Nephron progenitor cell (in vitro differentiated cells): ENCODE measurements at regions not wholly inside any gene's neighbourhood (a gene's known extent, or its start where the extent isn't known, plus 50 kb on each side); places are given as distances from the start of the nearest gene placed in this dataset.

Source experiments
- DNase-seq: peaks from one replicate; pipeline ENCODE4 v3.0.0; 2021
- H3K27ac Mint-ChIP-seq: 2 replicates; pipeline ENCODE4 v1.8.0; 2021; ENCODE audit warnings: mild to moderate bottlenecking, moderate library complexity, mixed read lengths
- H3K27me3 Mint-ChIP-seq: 2 replicates; pipeline ENCODE4 v1.8.0; 2021; ENCODE audit warnings: mild to moderate bottlenecking, low read depth, mixed read lengths; ENCODE audit not compliant: poor library complexity
- H3K36me3 Mint-ChIP-seq: 2 replicates; pipeline ENCODE4 v1.8.0; 2021; ENCODE audit warnings: low read depth, mixed read lengths
- H3K4me1 Mint-ChIP-seq: 2 replicates; pipeline ENCODE4 v1.8.0; 2021; ENCODE audit warnings: mixed read lengths
- H3K4me3 Mint-ChIP-seq: 2 replicates; pipeline ENCODE4 v1.8.0; 2021; ENCODE audit warnings: mild to moderate bottlenecking, moderate library complexity, mixed read lengths
- H3K9me3 Mint-ChIP-seq: 2 replicates; pipeline ENCODE4 v1.8.0; 2021; ENCODE audit warnings: mild to moderate bottlenecking, moderate library complexity, mixed read lengths
- CTCF ChIP-seq: fragments of 200-600 bp; sonication (generic); IDR thresholded peaks from 2 replicates; pipeline ENCODE4 v1.5.0; 2021; ENCODE audit warnings: antibody characterized with exemption

GRCh38 chr4:101599620-101600019, 190.9 kb upstream of the BANK1 start:
- Mint-ChIP-seq H3K9me3 (no peaks in the 10 kb centered on the region), H3K36me3 (no peaks in the 10 kb centered on the region), H3K27ac (no peak overlapping the region), H3K27me3 (no peaks in the 10 kb centered on the region), H3K4me1 (no peaks in the 10 kb centered on the region), H3K4me3 (no peak overlapping the region)
- no peak for TF ChIP-seq CTCF
- DNase-seq, result no peak

GRCh38 chr4:101596781-101597552, 193.6 kb upstream of the BANK1 start:
- no peak for TF ChIP-seq CTCF
- H3K27ac Mint-ChIP-seq, result no peak overlapping the region
- no peaks in the 10 kb centered on the region for H3K36me3 Mint-ChIP-seq
- no peak for DNase-seq
- H3K27me3 Mint-ChIP-seq, result no peaks in the 10 kb centered on the region
- no peak overlapping the region for H3K4me3 Mint-ChIP-seq
- H3K9me3 Mint-ChIP-seq, result no peaks in the 10 kb centered on the region
- no peaks in the 10 kb centered on the region for H3K4me1 Mint-ChIP-seq

- no peaks in the 10 kb centered on the region for H3K4me1 Mint-ChIP-seq
- no peaks in the 10 kb centered on the region for H3K9me3 Mint-ChIP-seq
- H3K4me3 Mint-ChIP-seq, result no peak overlapping the region
- H3K36me3 Mint-ChIP-seq, result no peaks in the 10 kb centered on the region
- H3K27me3 Mint-ChIP-seq, result no peaks in the 10 kb centered on the region
- DNase-seq, result no peak
- no peak overlapping the region for H3K27ac Mint-ChIP-seq
- no peak for TF ChIP-seq CTCF
Measured at GRCh38 chr4:101594588-101594987, 195.9 kb upstream of the BANK1 start.

GRCh38 chr4:101593666-101594065, 196.9 kb upstream of the BANK1 start:
- TF ChIP-seq CTCF, result no peak
- Mint-ChIP-seq H3K27me3 (no peaks in the 10 kb centered on the region), H3K27ac (no peak overlapping the region), H3K36me3 (no peaks in the 10 kb centered on the region), H3K4me1 (no peaks in the 10 kb centered on the region), H3K4me3 (no peak overlapping the region), H3K9me3 (no peaks in the 10 kb centered on the region)
- DNase-seq, result no peak

- no peaks in the 10 kb centered on the region for H3K27me3 Mint-ChIP-seq
- peaks cover 21% of the 10 kb centered on the region for H3K9me3 Mint-ChIP-seq
- H3K4me3 Mint-ChIP-seq, result no peak overlapping the region
- H3K4me1 Mint-ChIP-seq, result no peaks in the 10 kb centered on the region
- no peak for TF ChIP-seq CTCF
- no peak for DNase-seq
- H3K36me3 Mint-ChIP-seq, result no peaks in the 10 kb centered on the region
- H3K27ac Mint-ChIP-seq, result no peak overlapping the region
Measured at GRCh38 chr4:101584306-101584705, 206.2 kb upstream of the BANK1 start.

- H3K27ac Mint-ChIP-seq, result no peak overlapping the region
- H3K4me3 Mint-ChIP-seq, result no peak overlapping the region
- peaks cover 25% of the 10 kb centered on the region for H3K9me3 Mint-ChIP-seq
- DNase-seq, result no peak
- H3K27me3 Mint-ChIP-seq, result no peaks in the 10 kb centered on the region
- H3K4me1 Mint-ChIP-seq, result no peaks in the 10 kb centered on the region
- TF ChIP-seq CTCF, result no peak
- H3K36me3 Mint-ChIP-seq, result no peaks in the 10 kb centered on the region
Measured at GRCh38 chr4:101563126-101563525, 215.8 kb upstream of the PPP3CA start.
